Fibroblast of skin of scalp (primary cell): ENCODE measurements at regions not wholly inside any gene's neighbourhood (a gene's known extent, or its start where the extent isn't known, plus 50 kb on each side); places are given as distances from the start of the nearest gene placed in this dataset.

Source experiments
- DNase-seq: peaks from one replicate; pipeline ENCODE4 v3.0.0-alpha.2; 2013

DNA sequence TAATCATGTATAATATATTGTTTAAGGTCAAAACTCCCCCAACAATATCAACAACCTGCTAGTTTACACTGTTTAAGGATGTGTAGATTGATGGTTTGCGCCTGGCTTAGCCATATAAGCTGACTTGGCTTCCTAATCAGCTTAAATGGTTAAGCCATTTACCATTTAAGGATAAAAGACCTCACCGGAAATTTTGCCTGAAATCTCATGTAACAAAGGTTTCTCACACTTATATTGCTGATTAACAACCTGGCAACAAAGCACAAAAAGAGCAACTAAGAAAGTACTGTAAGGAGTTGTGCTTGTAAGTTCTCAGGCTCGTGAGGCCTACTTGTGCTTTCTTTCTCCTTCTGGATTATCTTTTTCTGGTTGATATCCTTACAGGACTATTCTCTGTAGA is 485.2 kb downstream of the GABRG1 start:
- no peak for DNase-seq

DNA sequence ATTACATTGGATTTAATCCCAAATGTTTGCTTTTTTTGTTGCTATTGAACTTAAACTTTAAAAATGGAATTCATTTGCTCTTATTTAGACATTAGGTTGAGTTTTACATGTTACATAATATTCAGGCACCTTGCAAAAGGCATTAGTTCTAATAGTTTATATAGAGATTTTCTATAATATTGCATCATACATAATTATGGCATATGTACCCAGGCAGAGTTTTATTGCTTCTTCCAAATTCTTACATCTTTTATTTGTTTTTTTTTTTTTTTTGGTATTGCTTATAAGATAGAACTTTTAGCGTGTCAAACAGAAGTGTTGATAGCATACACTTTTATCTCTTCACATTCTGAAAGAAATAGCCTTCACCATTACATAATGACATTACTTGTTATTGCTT is 487.7 kb downstream of the GABRG1 start:
- no peak for DNase-seq

DNA sequence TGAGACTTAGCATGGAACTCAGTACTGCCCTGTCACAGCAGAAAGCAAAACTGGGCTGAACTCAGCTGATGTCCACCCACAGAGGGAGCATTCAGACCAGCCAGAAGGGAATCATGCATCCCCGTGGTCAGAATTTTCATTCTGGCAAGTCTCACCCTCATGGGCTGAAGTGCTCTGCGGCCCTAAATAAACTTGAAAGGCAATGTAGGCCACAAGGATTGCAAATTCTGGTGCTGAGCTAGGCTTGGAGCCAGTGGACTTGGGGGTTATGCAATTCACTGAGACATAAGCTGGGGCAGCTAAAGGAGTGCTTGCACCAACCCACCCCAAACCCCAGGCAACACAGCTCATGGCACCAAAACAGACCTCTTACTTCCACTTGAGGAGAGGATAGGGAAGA is 494.1 kb downstream of the GABRG1 start:
- DNase-seq: no peak

- DNase-seq: peak; percentile 22
Measured at GRCh38 chr4:45621971-45622370, 501.9 kb downstream of the GABRG1 start.

- no peak for DNase-seq
Measured at GRCh38 chr4:45620808-45621207, 503.0 kb downstream of the GABRG1 start.

DNA sequence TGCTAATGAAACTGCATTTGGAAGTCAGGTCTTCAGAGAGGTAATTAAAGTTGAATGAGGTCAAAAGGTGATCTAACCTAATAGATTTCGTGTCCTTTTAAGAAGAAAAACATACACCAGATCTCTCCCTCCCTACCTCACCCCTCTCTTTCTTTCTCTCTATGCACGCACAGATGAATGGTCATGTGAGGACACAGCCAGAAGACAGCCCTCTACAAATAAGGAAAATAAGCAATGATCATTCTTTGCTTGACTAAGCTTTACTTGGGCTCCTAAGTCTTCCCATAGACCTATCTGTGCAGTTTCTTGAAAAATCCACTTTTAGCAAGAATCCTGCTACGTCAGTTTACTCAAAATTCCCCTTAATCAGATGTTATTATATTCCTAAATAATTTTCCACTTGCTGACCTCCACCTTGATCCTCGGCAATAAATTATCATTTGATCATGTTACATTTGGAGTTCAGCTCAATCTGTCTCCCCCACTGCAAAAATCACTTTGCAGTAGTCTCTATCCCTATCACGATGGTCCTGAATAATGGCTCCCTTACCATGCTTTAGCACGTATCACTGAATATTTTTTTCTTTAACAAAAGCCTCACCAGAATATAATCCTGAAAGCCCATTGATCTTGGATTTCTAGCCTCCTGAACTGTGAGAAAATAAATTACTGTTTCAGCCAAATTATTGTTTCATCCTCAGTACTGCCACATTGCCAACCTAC is 527.3 kb downstream of the GABRG1 start:
- DNase-seq: no peak

- DNase-seq: no peak
Measured at GRCh38 chr4:45580334-45580733, 543.5 kb downstream of the GABRG1 start.

GRCh38 chr4:45578874-45579273 is 545.0 kb downstream of the GABRG1 start:
- no peak for DNase-seq

GRCh38 chr4:45576275-45576674 is 547.6 kb downstream of the GABRG1 start:
- DNase-seq: no peak

- no peak for DNase-seq
Measured at GRCh38 chr4:45569619-45570018, 554.2 kb downstream of the GABRG1 start.

DNA sequence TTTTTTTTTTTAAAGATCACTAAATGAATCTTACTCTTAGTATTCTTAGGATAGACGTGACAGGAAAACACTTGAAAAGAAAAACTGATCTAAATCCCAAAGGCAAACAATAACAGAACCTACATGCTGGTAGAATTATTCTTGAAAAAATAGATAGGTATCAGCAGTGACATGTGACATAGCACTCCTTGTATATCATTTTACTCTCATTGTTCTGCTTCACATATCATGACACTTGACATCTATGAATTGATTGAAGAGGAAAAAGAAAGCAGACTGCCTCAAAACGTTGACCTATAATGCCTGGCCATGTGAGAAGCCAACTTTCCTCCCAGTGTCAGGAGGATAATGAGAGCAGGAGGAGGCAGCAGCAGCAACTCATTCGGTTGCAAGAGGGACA is 555.2 kb downstream of the GABRG1 start:
- no peak for DNase-seq

GRCh38 chr4:45566896-45567603 is 556.8 kb downstream of the GABRG1 start:
- no peak for DNase-seq

- peak; percentile 2 for DNase-seq
Measured at GRCh38 chr4:45554423-45554822, 569.4 kb downstream of the GABRG1 start.

DNA sequence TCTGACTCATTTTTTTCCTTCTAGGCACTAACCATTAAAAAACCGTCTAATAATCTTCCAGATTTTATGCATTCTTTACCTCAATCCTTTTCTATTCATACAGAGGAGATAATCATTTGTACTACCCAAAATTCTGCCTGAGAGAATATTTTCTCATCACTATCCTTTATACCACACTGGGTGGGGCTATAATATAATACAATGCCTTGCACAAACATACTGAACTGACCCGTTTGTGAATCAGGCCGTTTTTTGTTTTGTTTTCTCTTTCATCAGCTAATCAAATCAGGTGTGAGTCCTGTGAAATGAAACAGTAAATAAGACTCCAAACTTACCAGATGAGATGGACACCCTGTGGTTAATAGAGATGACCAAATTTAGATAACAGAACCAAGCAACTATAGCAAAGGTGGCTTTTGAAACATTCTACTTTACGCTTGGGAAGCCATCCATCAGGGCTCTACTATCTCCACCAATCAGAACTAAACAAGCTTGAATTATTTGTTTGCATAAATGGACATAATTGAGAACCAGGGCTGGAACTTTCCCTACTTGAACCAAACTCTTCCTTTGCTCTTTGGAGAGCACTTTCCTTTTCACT is 573.0 kb downstream of the GABRG1 start:
- DNase-seq: no peak

- DNase-seq: no peak
Measured at GRCh38 chr4:45539142-45539814, 584.6 kb downstream of the GABRG1 start.

DNA sequence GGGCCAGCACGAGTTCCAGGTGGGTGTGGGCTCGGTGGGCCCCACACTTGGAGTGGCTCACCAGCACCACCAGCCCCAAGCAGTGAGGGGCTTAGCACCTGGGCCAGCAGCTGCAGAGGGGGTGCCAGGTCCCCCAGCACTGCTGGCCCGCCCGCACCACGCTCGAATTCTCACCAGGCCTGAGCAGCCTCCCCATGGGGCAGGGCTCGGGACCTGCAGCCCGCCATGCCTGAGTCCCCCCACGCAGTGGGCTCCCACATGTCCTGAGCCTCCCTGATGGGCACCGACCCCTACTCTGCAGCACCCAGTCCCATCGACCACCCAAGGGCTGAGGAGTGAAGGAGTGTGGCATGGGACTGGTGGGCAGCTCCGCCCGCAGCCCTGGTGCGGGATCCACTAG is 593.4 kb downstream of the GABRG1 start:
- DNase-seq: no peak

DNA sequence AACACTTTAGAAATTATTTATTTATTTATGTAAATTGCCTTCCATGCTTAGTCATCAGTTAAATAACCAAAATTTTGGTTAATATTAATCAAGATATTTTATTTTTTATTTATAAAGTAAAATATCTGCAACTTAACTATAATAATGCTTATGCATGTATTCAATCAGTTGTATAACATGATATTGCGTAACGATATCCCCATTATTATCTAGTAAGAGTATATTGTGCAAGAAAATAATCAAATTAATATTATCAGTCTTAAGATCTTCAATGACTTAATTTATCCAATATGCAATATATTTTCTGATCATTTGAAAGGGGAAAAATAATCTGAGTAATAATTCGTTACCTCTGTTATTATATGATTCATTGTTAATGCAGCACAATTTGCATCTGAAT is 596.7 kb downstream of the GABRG1 start:
- DNase-seq: no peak

- no peak for DNase-seq
Measured at GRCh38 chr4:45518832-45519231, 605.0 kb downstream of the GABRG1 start.

GRCh38 chr4:45502471-45502870 is 621.4 kb downstream of the GABRG1 start:
- DNase-seq: no peak

DNA sequence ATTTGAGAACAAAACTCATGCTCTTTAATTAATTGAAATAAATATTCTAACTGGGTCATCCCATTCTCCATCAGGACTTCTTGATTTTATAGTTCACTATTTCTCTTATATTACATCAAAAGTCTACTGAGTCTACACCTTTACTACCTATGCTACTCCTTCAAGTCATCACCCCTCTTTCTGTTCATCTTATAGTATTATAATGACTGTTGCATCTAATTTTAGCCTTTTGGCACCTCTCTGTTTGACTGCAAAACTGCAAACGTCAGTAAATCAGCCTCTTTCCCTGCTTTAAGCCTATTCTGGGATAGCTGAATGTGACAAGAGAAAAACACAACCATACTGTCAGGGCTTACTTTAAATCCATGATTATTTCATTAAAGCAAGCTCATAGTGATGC is 639.1 kb downstream of the GABRG1 start:
- DNase-seq: no peak

DNA sequence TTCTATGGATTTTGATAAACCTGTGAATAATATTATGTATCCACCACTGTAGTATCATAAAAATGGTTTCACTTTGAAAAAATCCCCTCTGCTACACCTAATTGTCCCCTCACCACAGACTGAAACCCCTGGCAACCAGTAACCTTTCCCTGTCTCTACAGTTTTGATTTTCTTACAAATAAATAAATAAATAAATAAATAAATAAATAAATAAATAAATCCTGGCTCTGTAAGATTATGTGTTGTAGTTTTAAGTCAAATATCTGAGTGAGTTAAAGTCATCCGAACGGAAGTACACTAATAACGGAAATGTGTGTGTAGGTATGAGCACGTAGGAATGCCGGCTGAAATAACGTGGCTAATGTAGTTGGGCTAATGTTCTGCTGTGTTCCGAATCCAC is 641.5 kb downstream of the GABRG1 start:
- no peak for DNase-seq

DNA sequence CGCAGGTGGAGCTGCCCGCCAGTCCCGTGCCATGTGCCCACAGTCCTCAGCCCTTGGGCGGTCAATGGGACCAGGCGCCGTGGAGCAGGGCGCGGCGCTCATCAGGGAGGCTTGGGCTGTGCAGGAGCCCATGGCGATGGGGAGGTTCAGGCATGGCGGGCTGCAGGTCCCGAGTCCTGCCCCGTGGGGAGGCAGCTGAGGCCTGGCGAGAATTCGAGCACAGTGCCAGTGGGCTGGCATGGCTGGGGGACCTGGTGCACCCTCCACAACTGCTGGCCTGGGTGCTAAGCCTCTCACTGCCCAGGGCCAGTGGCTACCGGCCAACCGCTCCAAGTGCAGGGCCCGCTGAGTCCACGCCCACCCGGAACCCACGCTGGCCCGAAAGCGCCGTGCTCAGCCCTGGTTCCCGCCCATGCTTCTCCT is 646.5 kb downstream of the GABRG1 start:
- DNase-seq: no peak

DNA sequence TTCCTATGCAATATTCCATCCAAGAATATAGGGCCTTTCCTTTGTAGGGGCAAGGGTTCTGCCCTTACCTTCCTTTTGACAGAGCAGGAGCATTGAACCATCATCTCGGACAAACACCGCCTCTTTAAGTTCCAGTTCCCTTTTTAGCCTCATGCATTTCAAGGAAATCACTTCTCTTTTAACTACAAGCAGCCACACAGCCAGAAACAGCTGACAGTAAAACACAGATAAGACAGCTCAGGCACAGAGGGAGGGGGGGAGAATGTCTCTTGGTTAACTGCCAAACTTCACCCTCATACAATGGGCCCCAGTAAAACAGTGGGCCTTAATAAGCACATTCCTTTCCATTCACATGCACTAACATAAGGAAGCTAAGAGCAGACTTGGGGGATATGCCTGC is 648.3 kb downstream of the GABRG1 start:
- DNase-seq: no peak
